HG03103 (cell line): ENCODE measurements at regions not wholly inside any gene's neighbourhood (a gene's known extent, or its start where the extent isn't known, plus 50 kb on each side); places are given as distances from the start of the nearest gene placed in this dataset.
"Not testable (repeated sequence)": the region's sequence is repeated elsewhere in the genome, so short reads cannot be mapped to it uniquely, and the experiment has no call there.

ENCODE experiments used
- ATAC-seq: cut with Tn5 transposase; IDR thresholded peaks from one replicate; pipeline ENCODE4 v1.9.1; 2021; ENCODE audit warnings: low read depth; ENCODE audit not compliant: unreplicated experiment

- ATAC-seq, result not testable (repeated sequence)
Observed at GRCh38 chr6:67922588-67922987, 712.5 kb upstream of the ADGRB3 start.

- not testable (repeated sequence) for ATAC-seq
Observed at GRCh38 chr6:67920040-67920439, 715.0 kb upstream of the ADGRB3 start.

GRCh38 chr6:67916399-67916798, 718.7 kb upstream of the ADGRB3 start:
- no peak for ATAC-seq

- no peak for ATAC-seq
Observed at GRCh38 chr6:67914419-67914818, 720.7 kb upstream of the ADGRB3 start.

GRCh38 chr6:67909354-67909753, 725.7 kb upstream of the ADGRB3 start:
- ATAC-seq, result no peak

GRCh38 chr6:67908379-67908778, 726.7 kb upstream of the ADGRB3 start:
- ATAC-seq, result no peak

GRCh38 chr6:67904735-67905134, 730.3 kb upstream of the ADGRB3 start:
- not testable (repeated sequence) for ATAC-seq

- no peak for ATAC-seq
Observed at GRCh38 chr6:67898875-67899274, 736.2 kb upstream of the ADGRB3 start.

GRCh38 chr6:67897998-67898607, 737.0 kb upstream of the ADGRB3 start:
- ATAC-seq, result no peak

- ATAC-seq, result no peak
Observed at GRCh38 chr6:67896476-67896875, 738.6 kb upstream of the ADGRB3 start.

GRCh38 chr6:67889682-67889995, 745.4 kb upstream of the ADGRB3 start:
- ATAC-seq, result no peak

GRCh38 chr6:67888886-67889681, 746.0 kb upstream of the ADGRB3 start:
- ATAC-seq, result peak; percentile 69

- no peak for ATAC-seq
Observed at GRCh38 chr6:67888546-67888885, 746.6 kb upstream of the ADGRB3 start.

- ATAC-seq, result no peak
Observed at GRCh38 chr6:67887747-67888545, 747.1 kb upstream of the ADGRB3 start.

GRCh38 chr6:67887419-67887746, 747.7 kb upstream of the ADGRB3 start:
- no peak for ATAC-seq

- no peak for ATAC-seq
Observed at GRCh38 chr6:67886840-67887292, 748.2 kb upstream of the ADGRB3 start.

GRCh38 chr6:67886036-67886707, 748.9 kb upstream of the ADGRB3 start:
- ATAC-seq, result no peak

- ATAC-seq, result no peak
Observed at GRCh38 chr6:67885081-67886033, 749.7 kb upstream of the ADGRB3 start.

- no peak for ATAC-seq
Observed at GRCh38 chr6:67884442-67884841, 750.6 kb upstream of the ADGRB3 start.
